GM19452 (cell line): ENCODE measurements at regions not wholly inside any gene's neighbourhood (a gene's known extent, or its start where the extent isn't known, plus 50 kb on each side); places are given as distances from the start of the nearest gene placed in this dataset.

Experiments used
- ATAC-seq: cut with Tn5 transposase; IDR thresholded peaks from one replicate; pipeline ENCODE4 v1.9.1; 2021; ENCODE audit not compliant: unreplicated experiment

- ATAC-seq: no peak
Observed at GRCh38 chr5:5968981-5969380, 409.4 kb downstream of the MED10 start.

DNA sequence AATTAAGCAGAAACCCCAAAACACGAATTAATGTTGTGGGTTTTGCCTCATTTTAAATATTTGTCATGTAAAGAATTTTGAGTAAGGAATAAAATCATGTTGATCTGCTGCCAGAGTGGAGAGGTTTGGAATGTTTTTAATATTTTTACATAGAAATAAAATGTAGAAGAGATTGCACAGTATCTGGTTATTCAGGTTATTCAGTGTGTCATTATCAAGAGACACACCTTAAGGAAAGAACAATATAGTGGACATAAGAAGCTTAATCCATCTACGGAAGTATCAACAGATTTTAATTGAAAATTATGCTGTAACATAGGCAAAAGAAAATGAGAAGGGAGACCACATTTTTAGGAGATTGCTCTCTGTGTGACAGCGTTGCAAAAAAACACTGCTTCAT is 410.4 kb downstream of the MED10 start:
- no peak for ATAC-seq

- ATAC-seq: no peak
Observed at GRCh38 chr5:5967373-5967772, 411.0 kb downstream of the MED10 start.

- ATAC-seq: no peak
Observed at GRCh38 chr5:5965132-5965531, 413.2 kb downstream of the MED10 start.

DNA sequence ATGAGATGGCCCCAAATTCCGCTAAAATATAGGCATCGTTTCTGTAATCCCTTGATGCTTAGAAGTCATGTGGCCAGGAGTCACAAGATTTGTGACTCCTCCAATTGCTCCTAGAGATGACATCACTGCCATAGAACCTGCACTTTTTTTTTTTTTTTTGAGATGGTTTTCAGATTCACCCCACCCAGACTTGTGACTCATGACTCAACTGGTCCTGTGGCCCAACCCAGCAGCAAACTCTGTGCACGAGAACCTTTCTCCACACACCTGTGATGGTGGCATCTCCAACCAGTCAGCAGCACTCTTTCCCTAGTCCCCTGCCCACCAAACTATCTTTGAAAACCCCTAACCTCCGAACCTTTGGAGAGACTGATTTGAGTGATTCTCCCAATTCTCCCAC is 414.0 kb downstream of the MED10 start:
- ATAC-seq: no peak

- ATAC-seq: no peak
Observed at GRCh38 chr5:5957737-5958136, 420.6 kb downstream of the MED10 start.

GRCh38 chr5:5954275-5954598 is 424.1 kb downstream of the MED10 start:
- no peak for ATAC-seq

GRCh38 chr5:5953584-5954274 is 424.6 kb downstream of the MED10 start:
- ATAC-seq: no peak

DNA sequence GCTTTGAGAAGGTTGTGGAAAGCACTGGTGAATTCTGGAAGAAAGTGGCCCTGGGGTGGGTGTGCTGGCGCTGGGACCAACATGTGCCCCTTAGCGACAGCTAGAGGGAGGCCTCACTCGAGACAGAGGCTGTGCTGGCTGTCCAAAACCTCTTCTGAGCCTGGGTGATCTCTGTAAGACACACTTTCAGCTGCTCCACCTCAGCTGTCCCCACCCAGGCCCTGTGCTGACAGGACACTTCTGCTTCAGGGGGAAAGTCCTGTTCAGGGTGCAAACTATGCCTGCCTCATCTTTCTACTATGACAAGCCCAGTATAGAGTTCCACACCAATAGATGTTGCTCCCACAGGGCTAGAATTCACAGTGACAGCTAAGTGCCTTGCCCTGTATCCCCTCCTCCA is 426.4 kb downstream of the MED10 start:
- no peak for ATAC-seq

- no peak for ATAC-seq
Observed at GRCh38 chr5:5950658-5951057, 427.7 kb downstream of the MED10 start.

GRCh38 chr5:5941486-5941885 is 436.9 kb downstream of the MED10 start:
- ATAC-seq: no peak

DNA sequence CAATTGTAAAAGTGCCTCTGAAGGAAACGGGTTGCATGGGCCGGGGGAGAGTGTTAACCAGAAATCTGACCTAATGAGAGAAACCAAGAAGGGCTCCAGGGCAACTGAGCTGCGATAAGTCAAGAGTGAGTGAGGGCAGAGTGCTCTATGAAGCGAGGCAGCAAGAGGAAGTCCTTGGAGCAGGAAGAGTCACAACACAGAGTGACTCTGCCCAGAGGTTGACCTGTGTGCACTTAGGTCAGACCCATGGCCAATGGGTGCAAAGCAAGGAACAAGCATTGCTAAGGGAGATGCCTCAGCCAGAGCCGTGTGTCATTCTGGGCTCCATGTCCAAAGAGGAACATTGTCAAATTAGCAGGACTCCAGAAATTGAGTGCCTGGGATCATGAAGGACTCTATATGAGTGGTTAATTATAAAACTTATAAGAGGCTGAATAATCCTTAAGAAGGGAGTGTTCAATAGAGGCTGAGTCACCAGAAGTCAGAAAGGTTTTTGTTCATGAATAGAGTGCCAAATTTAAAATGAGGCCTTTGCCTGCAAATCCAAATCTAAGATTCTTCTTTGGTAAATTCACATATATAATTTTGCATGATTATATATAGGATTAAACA is 438.5 kb downstream of the MED10 start:
- no peak for ATAC-seq

DNA sequence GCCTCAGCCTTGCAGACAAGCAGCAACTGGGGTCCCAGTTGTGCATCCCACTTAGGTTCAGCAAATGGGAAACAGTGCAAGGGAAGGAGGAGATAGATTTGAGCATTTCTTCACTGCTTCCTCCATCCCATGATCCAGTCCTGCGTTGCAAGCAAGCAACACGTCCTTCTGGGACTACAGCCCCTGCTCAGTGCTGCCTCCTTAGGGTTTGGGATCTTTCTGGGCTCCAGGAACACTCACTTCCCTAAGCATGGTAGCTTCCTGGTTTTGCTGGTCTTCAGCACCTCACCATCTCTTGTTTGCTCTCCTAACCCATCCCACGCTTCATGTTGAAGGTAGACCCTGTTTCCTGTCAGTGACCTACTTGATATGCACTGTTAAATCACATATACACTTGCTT is 444.7 kb downstream of the MED10 start:
- no peak for ATAC-seq

DNA sequence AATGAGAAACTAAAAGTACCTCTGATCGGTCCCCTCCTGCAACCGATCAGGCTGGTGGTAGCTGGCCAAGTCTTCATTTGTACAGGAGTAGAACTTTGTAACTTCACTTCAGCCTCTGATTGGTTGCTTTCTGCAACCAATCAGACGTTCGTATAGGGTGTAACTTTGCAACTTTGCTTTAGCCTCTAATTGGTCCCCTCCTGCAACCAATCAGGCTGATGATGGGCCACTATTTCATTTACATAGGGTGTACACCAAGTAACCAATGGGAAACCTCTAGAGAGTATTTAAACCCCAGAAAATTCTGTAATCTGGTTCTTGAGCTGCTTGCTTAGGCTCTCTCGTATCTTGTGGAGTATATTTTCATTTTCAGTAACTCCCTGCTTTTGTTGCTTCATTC is 445.5 kb downstream of the MED10 start:
- no peak for ATAC-seq

GRCh38 chr5:5930561-5930960 is 447.8 kb downstream of the MED10 start:
- ATAC-seq: no peak

GRCh38 chr5:5929291-5930020 is 448.9 kb downstream of the MED10 start:
- ATAC-seq: no peak

- ATAC-seq: no peak
Observed at GRCh38 chr5:5925191-5925590, 453.2 kb downstream of the MED10 start.

- ATAC-seq: no peak
Observed at GRCh38 chr5:5919411-5919810, 458.9 kb downstream of the MED10 start.

GRCh38 chr5:5906778-5907177 is 471.6 kb downstream of the MED10 start:
- no peak for ATAC-seq

- ATAC-seq: no peak
Observed at GRCh38 chr5:5905186-5905585, 473.2 kb downstream of the MED10 start.

- no peak for ATAC-seq
Observed at GRCh38 chr5:5904113-5904512, 474.2 kb downstream of the MED10 start.
